ENCODE measurements at regions not wholly inside any gene's neighbourhood (a gene's known extent, or its start where the extent isn't known, plus 50 kb on each side); places are given as distances from the start of the nearest gene placed in this dataset.

- no peak for DNase-seq
Measured at GRCh38 chr5:50964746-50965653, 298.6 kb downstream of the PARP8 start.

DNA sequence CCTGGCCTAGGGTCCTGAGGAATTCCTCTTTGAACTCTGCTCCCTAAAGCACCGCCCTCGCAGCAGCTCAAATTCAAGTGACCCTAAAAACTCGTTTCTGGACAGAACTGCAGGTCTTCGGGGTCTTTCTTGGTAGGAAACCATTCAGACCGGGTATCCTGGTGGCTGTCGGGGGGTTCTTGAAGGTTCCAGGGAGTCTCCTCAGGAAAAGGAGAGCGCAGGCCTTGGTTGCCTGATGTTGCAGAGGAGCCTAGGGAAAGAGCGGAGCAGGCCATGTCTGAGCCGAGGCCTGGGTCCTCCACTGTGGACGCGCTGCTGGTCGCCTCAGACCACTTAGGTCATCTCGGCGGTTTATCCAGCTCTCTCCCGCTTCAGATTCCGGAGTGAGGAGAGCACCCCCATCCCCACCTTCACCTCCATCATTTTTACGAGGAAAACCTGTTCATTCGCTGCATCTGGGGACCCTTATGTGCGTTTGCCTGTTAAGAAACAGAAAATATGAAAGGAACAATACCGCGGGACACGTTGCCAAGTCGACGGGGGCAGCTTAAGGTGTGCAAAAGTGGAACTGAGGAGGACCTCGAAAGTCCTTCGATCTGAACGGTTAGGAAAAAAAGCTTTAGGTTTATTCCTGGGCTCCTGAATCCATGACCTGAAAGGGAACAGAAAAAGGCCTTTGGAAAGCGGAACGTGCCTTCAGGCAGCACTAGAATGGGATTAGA, 299.4 kb downstream of the PARP8 start:
- no peak for DNase-seq

DNA sequence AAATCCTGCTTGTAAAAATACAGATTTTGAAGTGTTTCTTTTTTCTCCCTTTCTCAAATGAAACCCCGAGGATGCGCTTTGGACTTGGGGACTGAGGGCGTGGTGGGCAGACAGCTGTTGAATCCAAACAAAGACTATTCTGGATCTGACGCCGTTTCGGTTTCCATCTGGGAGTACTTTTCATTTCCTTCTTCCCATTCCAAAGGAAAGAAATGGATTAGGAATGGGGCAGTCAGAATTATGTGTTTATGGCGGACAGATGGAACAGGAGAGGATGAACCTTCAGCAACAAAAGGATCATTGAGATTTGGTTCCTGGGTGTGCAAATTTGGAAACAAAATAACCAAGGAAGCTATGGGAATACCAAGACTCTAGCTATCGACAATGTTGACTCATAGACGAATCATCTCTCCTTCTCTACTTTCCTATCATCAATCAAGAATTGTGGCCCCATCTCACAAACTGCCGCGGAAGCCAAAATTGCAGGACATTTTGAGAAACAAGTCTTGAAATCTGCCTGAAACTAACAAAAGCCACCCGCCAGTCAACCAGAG, 300.6 kb downstream of the PARP8 start:
- no peak for DNase-seq

GRCh38 chr5:50967563-50968355, 301.3 kb downstream of the PARP8 start:
- no peak for DNase-seq

DNA sequence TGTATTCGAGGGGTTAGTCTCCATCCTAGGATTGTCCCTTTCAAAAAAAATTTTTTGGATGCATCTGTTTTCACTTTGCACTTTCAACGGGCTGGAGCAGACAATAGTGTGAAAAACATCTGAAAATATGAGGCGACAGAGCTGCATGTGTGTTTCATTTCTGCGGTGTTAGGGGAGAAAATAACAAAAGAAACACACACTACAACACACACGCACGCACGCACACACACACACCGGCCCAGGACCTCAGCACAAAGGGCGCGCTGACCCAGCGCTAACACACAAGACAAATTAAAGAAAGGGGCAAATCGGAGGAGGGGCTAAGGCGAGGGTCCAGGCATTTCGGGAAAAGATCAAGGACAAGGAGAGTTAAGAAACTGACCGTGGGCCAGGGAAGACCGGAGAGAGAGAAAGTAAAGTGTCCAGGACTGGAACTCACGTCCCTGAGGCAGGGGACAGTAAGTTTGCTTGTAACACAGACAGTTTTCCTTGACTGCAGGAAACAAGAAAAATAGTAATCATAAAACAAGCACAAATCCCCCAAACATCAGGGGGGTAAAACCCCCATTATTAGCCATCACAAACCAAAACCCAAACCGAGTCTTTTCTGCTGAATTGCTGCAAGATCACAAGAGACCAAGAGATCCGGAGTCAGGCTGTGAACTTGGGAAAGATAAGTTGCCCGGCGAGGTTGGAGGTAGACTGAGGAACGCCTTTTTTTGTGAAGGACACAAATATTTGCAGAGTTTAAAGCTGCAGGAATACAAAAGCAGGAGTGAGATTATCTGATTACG, 302.1 kb downstream of the PARP8 start:
- DNase-seq: no peak

- no peak for DNase-seq
Measured at GRCh38 chr5:50969151-50970031, 303.0 kb downstream of the PARP8 start.

GRCh38 chr5:50975840-50976239, 309.4 kb downstream of the PARP8 start:
- no peak for DNase-seq

- DNase-seq: no peak
Measured at GRCh38 chr5:50978924-50979323, 312.5 kb downstream of the PARP8 start.

GRCh38 chr5:50984640-50985039, 318.2 kb downstream of the PARP8 start:
- DNase-seq: no peak

- DNase-seq: no peak
Measured at GRCh38 chr5:50990296-50990924, 324.0 kb downstream of the PARP8 start.

- DNase-seq: no peak
Measured at GRCh38 chr5:50995285-50995942, 329.0 kb downstream of the PARP8 start.

DNA sequence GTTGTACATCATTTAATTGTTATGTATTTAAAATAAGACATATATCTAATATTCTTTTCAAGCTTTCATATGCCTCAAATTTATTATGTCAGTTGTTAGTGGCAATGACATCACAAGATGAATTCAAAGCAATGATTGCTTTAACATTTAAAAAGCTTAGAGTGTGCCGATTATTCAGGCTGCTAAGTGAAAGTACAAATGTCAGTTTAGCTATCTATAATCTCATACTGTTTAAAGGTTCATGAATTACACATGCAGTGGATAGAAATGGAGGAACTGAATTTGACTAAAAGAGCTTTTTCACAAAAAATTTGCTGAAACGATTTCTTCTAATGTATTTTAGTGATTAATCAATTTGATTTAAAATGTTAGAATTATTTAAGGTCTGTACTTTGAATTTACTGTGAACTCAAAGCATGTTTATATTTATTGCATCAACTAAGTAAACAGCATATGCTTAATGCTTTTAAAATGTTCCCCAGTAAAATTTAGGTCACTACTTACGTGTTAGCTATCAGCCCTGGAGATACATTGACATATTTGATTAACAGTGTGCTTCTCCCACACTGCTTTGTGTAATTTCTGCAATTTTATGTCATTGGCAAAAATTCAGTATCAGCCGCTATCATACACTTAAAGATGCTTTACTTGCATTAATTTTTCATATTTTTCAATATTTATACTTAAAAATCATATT, 334.9 kb downstream of the PARP8 start:
- no peak for DNase-seq

DNA sequence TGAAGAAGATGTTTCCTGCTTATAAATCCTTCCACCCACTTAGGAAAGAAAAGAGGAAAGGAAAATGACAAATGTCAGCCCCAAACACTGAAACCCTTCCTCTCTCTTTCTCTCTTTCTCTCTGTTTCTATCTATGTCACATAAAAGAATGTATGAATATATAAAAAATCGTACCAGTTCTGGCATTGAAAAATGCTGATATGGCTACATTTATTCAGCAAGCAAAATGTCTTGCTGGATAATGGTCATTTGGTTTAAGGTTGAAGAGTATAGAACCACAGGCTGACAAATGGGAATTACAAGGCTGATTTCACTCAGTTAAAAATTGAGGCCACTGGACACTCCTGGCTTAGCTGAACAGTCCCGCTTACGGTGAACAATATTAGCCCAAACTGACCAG, 335.9 kb downstream of the PARP8 start:
- DNase-seq: no peak

- DNase-seq: no peak
Measured at GRCh38 chr5:51013036-51013435, 346.6 kb downstream of the PARP8 start.

DNA sequence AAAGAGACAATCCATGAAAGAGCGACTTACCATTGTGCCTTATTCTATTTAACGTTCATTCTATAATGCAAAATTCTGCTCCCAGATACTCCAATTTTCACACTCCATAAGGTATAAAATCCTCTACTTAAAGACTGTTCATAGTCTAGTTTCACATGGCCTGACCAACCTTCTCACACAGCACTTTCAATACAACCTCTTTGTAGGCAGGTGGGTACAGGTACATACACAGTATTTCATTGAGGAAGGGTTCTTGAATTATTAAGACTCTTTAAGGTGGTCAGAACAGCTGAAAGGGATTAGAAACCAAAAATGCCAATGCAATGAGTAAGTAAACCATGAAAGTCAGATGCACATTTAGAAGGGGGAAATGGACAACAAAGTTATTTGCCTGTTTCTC, 352.0 kb downstream of the PARP8 start:
- no peak for DNase-seq

GRCh38 chr5:51024263-51024662, 357.8 kb downstream of the PARP8 start:
- DNase-seq: no peak

GRCh38 chr5:51027271-51027670, 356.0 kb upstream of the ISL1 start:
- no peak for DNase-seq

DNA sequence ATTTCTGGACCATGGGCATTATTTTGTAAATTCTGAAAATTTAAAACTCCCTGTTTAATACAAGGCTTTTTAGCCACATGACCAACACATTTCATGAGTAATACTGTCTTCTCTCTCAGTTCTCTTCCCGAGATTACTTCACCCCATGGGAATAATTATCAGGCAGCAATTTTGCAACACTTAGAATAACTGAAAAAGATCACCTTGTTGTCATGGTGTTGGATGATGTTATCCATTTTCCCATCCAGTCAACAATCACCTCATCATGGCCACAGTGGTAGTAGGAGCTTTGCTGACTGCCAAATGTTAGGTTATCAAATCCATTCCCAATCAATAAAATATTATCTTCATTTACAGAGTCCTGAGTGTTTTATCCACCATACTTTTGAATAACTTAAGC, 354.9 kb upstream of the ISL1 start:
- DNase-seq: no peak

DNA sequence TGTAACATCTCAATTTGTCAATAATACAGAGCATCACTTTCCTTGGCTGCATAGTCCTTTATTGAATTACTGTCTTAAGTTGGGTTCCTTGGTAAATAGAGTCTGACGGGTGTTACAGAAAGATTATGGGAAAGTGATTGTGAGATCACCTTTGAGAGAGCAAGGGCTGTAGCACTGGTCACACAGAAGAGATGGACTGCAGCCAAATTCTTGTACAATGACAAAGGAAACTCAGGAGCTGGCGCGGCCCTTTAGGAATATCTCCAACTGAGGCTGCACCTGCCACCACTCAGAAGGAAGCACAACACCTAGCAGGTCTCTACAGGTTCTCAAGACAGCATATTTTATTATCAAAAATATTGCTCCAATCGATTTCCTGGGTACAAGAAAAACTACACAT, 350.0 kb upstream of the ISL1 start:
- no peak for DNase-seq

Data from activated CD4-positive, alpha-beta T cell treated with anti-CD3 and anti-CD28 coated beads, Interleukin-10, Interleukin-2, amounts not matched to agents 100 ng/mL and 50 ng/mL, durations not matched to agents 16 hours and 8 hours (primary cell).